ENCODE measurements at regions not wholly inside any gene's neighbourhood (a gene's known extent, or its start where the extent isn't known, plus 50 kb on each side); places are given as distances from the start of the nearest gene placed in this dataset.

- Histone ChIP-seq H3K36me3 (ENCODE audit: low read depth, missing control alignments) (no peaks in the 10 kb centered on the region), H3K27me3 (no peaks in the 10 kb centered on the region), H3K4me1 (no peaks in the 10 kb centered on the region), H3K27ac (no peak overlapping the region), H3K4me3 (no peak overlapping the region), H3K9me3 (no peaks in the 10 kb centered on the region)
- TF ChIP-seq POLR2A (IDR thresholded peaks at IDR 0.05) (no peak), CTCF (IDR thresholded peaks at IDR 0.05) (no peak)
- DNase-seq: no peak
- intact Hi-C loops (cut with DNase I; ENCODE audit: low total_unique reads): no loop called here
- WGBS, 2 donors: 89 to 90% methylated on average over 4 of the region's 4 CpGs
These were observed 623.7 kb downstream of the CDH8 start for GRCh38 chr16:61412562-61412961.

- no peak for DNase-seq
These were observed 626.6 kb downstream of the CDH8 start for GRCh38 chr16:61409604-61410003.

GRCh38 chr16:61403386-61403785 lies 632.9 kb downstream of the CDH8 start:
- H3K9me3 ChIP-seq: no peaks in the 10 kb centered on the region
- DNase-seq: no peak
- TF ChIP-seq POLR2A (IDR thresholded peaks at IDR 0.05) (no peak), CTCF (IDR thresholded peaks at IDR 0.05) (no peak)
- 81 to 85% methylated on average over 4 of the region's 4 CpGs for WGBS, 2 donors
- no peaks in the 10 kb centered on the region for H3K27me3 ChIP-seq
- no peaks in the 10 kb centered on the region for H3K4me1 ChIP-seq
- no peaks in the 10 kb centered on the region for H3K36me3 ChIP-seq (ENCODE audit: low read depth, missing control alignments)
- no peak overlapping the region for H3K27ac ChIP-seq
- intact Hi-C loops (cut with DNase I; ENCODE audit: low total_unique reads): no loop called here
- no peak overlapping the region for H3K4me3 ChIP-seq

More at GRCh38 chr16:61409604-61410003, 626.6 kb downstream of the CDH8 start:
- no peaks in the 10 kb centered on the region for H3K9me3 ChIP-seq
- intact Hi-C loops (cut with DNase I; ENCODE audit: low total_unique reads): no loop called here
- H3K36me3 ChIP-seq (ENCODE audit: low read depth, missing control alignments): no peaks in the 10 kb centered on the region
- H3K27ac ChIP-seq: no peak overlapping the region
- no peak for TF ChIP-seq CTCF (IDR thresholded peaks at IDR 0.05)
- TF ChIP-seq POLR2A (IDR thresholded peaks at IDR 0.05): no peak
- H3K27me3 ChIP-seq: no peaks in the 10 kb centered on the region
- H3K4me1 ChIP-seq: no peaks in the 10 kb centered on the region
- H3K4me3 ChIP-seq: no peak overlapping the region

- WGBS, 2 donors: 91 to 95% methylated on average over 4 of the region's 4 CpGs
- intact Hi-C loops (cut with DNase I; ENCODE audit: low total_unique reads): no loop called here
- Histone ChIP-seq H3K27ac (no peak overlapping the region), H3K9me3 (no peaks in the 10 kb centered on the region), H3K27me3 (no peaks in the 10 kb centered on the region), H3K36me3 (ENCODE audit: low read depth, missing control alignments) (no peaks in the 10 kb centered on the region), H3K4me3 (no peak overlapping the region), H3K4me1 (no peaks in the 10 kb centered on the region)
- TF ChIP-seq POLR2A (IDR thresholded peaks at IDR 0.05): no peak
- no peak for TF ChIP-seq CTCF (IDR thresholded peaks at IDR 0.05)
- DNase-seq: no peak
These were observed 644.3 kb downstream of the CDH8 start for GRCh38 chr16:61391896-61392295.

GRCh38 chr16:61390965-61391637 lies 645.1 kb downstream of the CDH8 start:
- Histone ChIP-seq H3K4me3 (no peak overlapping the region), H3K9me3 (no peaks in the 10 kb centered on the region), H3K36me3 (ENCODE audit: low read depth, missing control alignments) (no peaks in the 10 kb centered on the region), H3K4me1 (no peaks in the 10 kb centered on the region), H3K27me3 (no peaks in the 10 kb centered on the region), H3K27ac (no peak overlapping the region)
- TF ChIP-seq POLR2A (IDR thresholded peaks at IDR 0.05) (no peak), CTCF (IDR thresholded peaks at IDR 0.05) (no peak)
- intact Hi-C loops (cut with DNase I; ENCODE audit: low total_unique reads): no loop called here
- DNase-seq: no peak
- 76 to 77% methylated on average over 4 of the region's 4 CpGs for WGBS, 2 donors

Measured in testis (tissue), 2 donors.